Neural cell (in vitro differentiated cells): ENCODE measurements at regions not wholly inside any gene's neighbourhood (a gene's known extent, or its start where the extent isn't known, plus 50 kb on each side); places are given as distances from the start of the nearest gene placed in this dataset.

Experiments
- H2AFZ ChIP-seq: fragments of 200-600, 300-800 bp; sonication (generic), shearing (Covaris generic); 2 replicates; pipeline ENCODE4 v1.6.0; 2014; ENCODE audit warnings: low read depth, mild to moderate bottlenecking, antibody characterized with exemption, low read length, moderate library complexity
- H3F3A ChIP-seq: fragments of 200-600 bp; shearing (Covaris generic); 2 replicates; pipeline ENCODE4 v1.6.1; 2016; ENCODE audit warnings: mild to moderate bottlenecking, moderate library complexity, mixed read lengths, antibody characterized with exemption, low read length; ENCODE audit not compliant: insufficient read depth, poor library complexity, severe bottlenecking
- H3K27ac ChIP-seq: fragments of 200-600, 300-800 bp; sonication (generic), shearing (Covaris generic); 2 replicates; pipeline ENCODE4 v1.5.1; 2014; ENCODE audit warnings: mild to moderate bottlenecking, low read length, moderate library complexity
- H3K27me3 ChIP-seq: fragments of 300-800, 200-600 bp; sonication (generic), shearing (Covaris generic); 2 replicates; pipeline ENCODE4 v1.6.0; 2014; ENCODE audit warnings: mild to moderate bottlenecking, low read depth, low read length, moderate library complexity; ENCODE audit not compliant: insufficient read depth
- H3K36me3 ChIP-seq: fragments of 300-800, 200-600 bp; sonication (generic), shearing (Covaris generic); 2 replicates; pipeline ENCODE4 v1.5.1; 2014; ENCODE audit warnings: mild to moderate bottlenecking, antibody characterized with exemption, low read length, moderate library complexity; ENCODE audit not compliant: insufficient read depth
- H3K4me2 ChIP-seq: fragments of 300-800, 200-600 bp; sonication (generic), shearing (Covaris generic); 2 replicates; pipeline ENCODE4 v1.6.0; 2014; ENCODE audit warnings: mild to moderate bottlenecking, low read length
- H3K4me3 ChIP-seq: fragments of 300-800, 200-600 bp; sonication (generic), shearing (Covaris generic); 2 replicates; pipeline ENCODE4 v1.5.1; 2014; ENCODE audit warnings: mild to moderate bottlenecking, low read length, moderate library complexity
- H3K79me2 ChIP-seq: fragments of 200-600 bp; shearing (Covaris generic); replicated peaks from 2 replicates; pipeline ENCODE4 v1.6.0; 2014; ENCODE audit warnings: mild to moderate bottlenecking, low read length, moderate library complexity; ENCODE audit not compliant: insufficient read depth
- H3K9ac ChIP-seq: fragments of 300-800, 200-600 bp; sonication (generic), shearing (Covaris generic); 2 replicates; pipeline ENCODE4 v1.6.1; 2016; ENCODE audit warnings: mild to moderate bottlenecking, low read length, mixed read lengths
- H3K9me2 ChIP-seq: fragments of 200-600 bp; shearing (Covaris generic); 2 replicates; pipeline ENCODE4 v1.6.1; 2016; ENCODE audit warnings: mild to moderate bottlenecking, low read length, mixed read lengths; ENCODE audit not compliant: insufficient read depth
- H3K9me3 ChIP-seq: fragments of 200-600, 300-800 bp; sonication (generic), shearing (Covaris generic); 2 replicates; pipeline ENCODE4 v1.6.1; 2016; ENCODE audit warnings: mild to moderate bottlenecking, mixed run types, low read length, moderate library complexity, mixed read lengths
- H4K20me1 ChIP-seq: fragments of 200-600 bp; shearing (Covaris generic); 2 replicates; pipeline ENCODE4 v1.6.1; 2016; ENCODE audit warnings: mild to moderate bottlenecking, mixed run types; ENCODE audit not compliant: insufficient read depth
- CTCF ChIP-seq: fragments of 450-650 bp; IDR thresholded peaks from 2 replicates; pipeline ENCODE4 v1.5.1; 2014; ENCODE audit warnings: antibody characterized with exemption, mild to moderate bottlenecking, moderate library complexity; ENCODE audit not compliant: poor library complexity, severe bottlenecking
- EP300 ChIP-seq: fragments of 450-650 bp; conservative IDR thresholded peaks from 2 replicates; pipeline ENCODE4 v1.6.1; 2014; ENCODE audit warnings: antibody characterized with exemption, mild to moderate bottlenecking, moderate library complexity; ENCODE audit not compliant: poor library complexity, severe bottlenecking
- EZH2 ChIP-seq: fragments of 200-600, 300-800 bp; shearing (Covaris generic), sonication (generic); IDR thresholded peaks from 2 replicates; pipeline ENCODE4 v1.6.1; 2014; ENCODE audit warnings: antibody characterized with exemption, low read length, borderline replicate concordance, mild to moderate bottlenecking; ENCODE audit not compliant: insufficient read depth, poor library complexity, severe bottlenecking
- MXI1 ChIP-seq: fragments of 450-650 bp; conservative IDR thresholded peaks from 2 replicates; pipeline ENCODE4 v1.6.1; 2014; ENCODE audit warnings: antibody characterized with exemption, mild to moderate bottlenecking; ENCODE audit not compliant: poor library complexity, severe bottlenecking
- POLR2AphosphoS5 ChIP-seq: IDR thresholded peaks from 2 replicates; pipeline ENCODE4 v1.6.1; 2012
- RAD21 ChIP-seq: fragments of 450-650 bp; conservative IDR thresholded peaks from 2 replicates; pipeline ENCODE4 v1.6.1; 2014; ENCODE audit warnings: antibody characterized with exemption, mild to moderate bottlenecking, moderate library complexity
- REST ChIP-seq: IDR thresholded peaks from 2 replicates; pipeline ENCODE4 v1.6.1; 2012; ENCODE audit warnings: borderline replicate concordance
- SMC3 ChIP-seq: fragments of 450-650 bp; conservative IDR thresholded peaks from 2 replicates; pipeline ENCODE4 v1.6.1; 2014; ENCODE audit warnings: antibody characterized with exemption, mild to moderate bottlenecking, moderate library complexity; ENCODE audit not compliant: poor library complexity
- TAF1 ChIP-seq: IDR thresholded peaks from 2 replicates; pipeline ENCODE4 v1.6.1; 2012; ENCODE audit warnings: low read depth

DNA sequence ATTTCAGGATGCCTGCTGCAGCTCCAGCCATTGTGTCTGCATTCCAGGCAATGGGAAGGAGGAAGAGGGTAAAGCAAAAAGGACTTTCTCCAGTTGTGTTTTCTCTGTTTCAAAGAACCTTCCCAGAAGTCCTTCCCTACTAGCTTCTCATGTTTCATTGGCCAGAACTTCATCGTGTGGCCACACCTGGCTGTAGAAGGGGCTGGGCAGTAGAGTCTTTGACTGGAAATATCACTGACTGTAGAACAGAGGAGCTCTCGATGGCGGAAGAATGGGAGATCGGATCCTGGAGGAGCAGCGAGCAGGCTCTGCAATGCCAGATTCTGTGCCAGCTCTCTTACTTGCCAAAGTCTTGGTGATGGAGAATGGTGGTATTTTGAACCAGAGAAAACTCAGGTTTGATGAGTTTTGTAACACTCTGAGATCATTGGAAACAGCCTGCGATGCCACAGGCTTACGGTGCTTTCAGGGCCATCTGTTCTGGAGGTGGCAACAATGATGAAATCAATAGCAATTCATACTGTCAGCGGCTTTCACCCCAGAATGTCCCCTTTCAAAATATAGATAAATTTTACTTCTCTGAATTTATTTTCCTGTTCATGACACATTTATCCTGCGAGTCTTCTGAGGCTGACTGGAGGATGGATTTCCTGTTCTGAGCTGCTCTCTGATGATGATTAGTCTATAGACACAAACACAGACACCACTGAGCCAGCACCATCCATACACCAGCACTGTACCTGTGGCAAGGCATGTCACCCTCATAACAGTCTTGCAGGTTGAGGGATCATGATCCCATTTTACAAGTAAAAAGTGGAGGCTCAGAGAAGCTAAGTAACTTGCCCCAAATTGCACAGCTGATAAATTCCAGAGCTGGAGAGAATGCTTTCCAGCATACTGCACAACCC lies 204.2 kb downstream of the EMX2 start:
- Histone ChIP-seq H2AFZ (no peak overlapping the region), H3K9me2 (no peaks in the 10 kb centered on the region), H3K36me3 (no peaks in the 10 kb centered on the region), H3K9ac (no peak overlapping the region), H3K27ac (no peak overlapping the region), H3K4me3 (no peak overlapping the region), H3K4me2 (no peak overlapping the region), H3F3A (no peaks in the 10 kb centered on the region), H3K9me3 (no peaks in the 10 kb centered on the region), H4K20me1 (no peaks in the 10 kb centered on the region), H3K79me2 (no peaks in the 10 kb centered on the region), H3K27me3 (peaks cover 15% of the 10 kb centered on the region)
- TF ChIP-seq REST = no peak
- TF ChIP-seq MXI1 = no peak
- TF ChIP-seq SMC3 = no peak
- no peak for TF ChIP-seq CTCF
- TF ChIP-seq EP300 = no peak
- no peak for TF ChIP-seq POLR2AphosphoS5
- TF ChIP-seq RAD21 = no peak
- no peak for TF ChIP-seq TAF1
- TF ChIP-seq EZH2 = no peak

DNA sequence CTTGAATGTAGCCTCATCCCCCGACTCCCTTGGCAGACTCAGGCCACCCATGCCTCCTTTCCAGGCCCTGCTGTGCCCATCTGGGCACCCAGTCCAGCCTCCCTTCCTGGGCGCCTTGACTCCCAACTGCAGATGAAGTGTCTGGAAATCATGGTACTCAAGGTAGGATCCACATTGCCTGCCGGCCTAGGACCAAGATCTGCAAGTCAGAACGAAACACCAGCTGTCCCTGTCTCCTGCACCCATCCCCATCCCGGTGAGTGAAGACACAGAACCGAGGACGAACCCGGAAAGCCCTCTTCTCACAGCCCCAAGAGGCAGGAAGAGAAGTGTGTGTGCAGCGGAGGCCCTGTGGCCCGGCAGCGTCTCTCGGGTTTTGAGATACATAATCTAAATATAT lies 205.1 kb downstream of the EMX2 start:
- H3K27me3 ChIP-seq = peaks cover 15% of the 10 kb centered on the region
- no peak for TF ChIP-seq RAD21
- TF ChIP-seq CTCF = no peak
- TF ChIP-seq MXI1 = no peak
- TF ChIP-seq TAF1 = no peak
- TF ChIP-seq POLR2AphosphoS5 = no peak
- TF ChIP-seq EP300 = no peak
- TF ChIP-seq SMC3 = no peak
- TF ChIP-seq REST = no peak
- TF ChIP-seq EZH2 = no peak

More for the DNA sequence above, 205.1 kb downstream of the EMX2 start:
- Histone ChIP-seq H3K9ac (no peak overlapping the region), H3K79me2 (no peaks in the 10 kb centered on the region), H2AFZ (no peak overlapping the region), H3K27ac (no peak overlapping the region), H3K9me2 (no peaks in the 10 kb centered on the region), H3K9me3 (no peaks in the 10 kb centered on the region), H3F3A (no peaks in the 10 kb centered on the region), H4K20me1 (no peaks in the 10 kb centered on the region), H3K36me3 (no peaks in the 10 kb centered on the region), H3K4me3 (no peak overlapping the region), H3K4me2 (no peak overlapping the region)
